Fibroblast of skin of scalp (primary cell): ENCODE measurements at regions not wholly inside any gene's neighbourhood (a gene's known extent, or its start where the extent isn't known, plus 50 kb on each side); places are given as distances from the start of the nearest gene placed in this dataset.
"Not testable (repeated sequence)": the region's sequence is repeated elsewhere in the genome, so short reads cannot be mapped to it uniquely, and the experiment has no call there.

Experiments used
- DNase-seq: peaks from one replicate; pipeline ENCODE4 v3.0.0-alpha.2; 2013

DNA sequence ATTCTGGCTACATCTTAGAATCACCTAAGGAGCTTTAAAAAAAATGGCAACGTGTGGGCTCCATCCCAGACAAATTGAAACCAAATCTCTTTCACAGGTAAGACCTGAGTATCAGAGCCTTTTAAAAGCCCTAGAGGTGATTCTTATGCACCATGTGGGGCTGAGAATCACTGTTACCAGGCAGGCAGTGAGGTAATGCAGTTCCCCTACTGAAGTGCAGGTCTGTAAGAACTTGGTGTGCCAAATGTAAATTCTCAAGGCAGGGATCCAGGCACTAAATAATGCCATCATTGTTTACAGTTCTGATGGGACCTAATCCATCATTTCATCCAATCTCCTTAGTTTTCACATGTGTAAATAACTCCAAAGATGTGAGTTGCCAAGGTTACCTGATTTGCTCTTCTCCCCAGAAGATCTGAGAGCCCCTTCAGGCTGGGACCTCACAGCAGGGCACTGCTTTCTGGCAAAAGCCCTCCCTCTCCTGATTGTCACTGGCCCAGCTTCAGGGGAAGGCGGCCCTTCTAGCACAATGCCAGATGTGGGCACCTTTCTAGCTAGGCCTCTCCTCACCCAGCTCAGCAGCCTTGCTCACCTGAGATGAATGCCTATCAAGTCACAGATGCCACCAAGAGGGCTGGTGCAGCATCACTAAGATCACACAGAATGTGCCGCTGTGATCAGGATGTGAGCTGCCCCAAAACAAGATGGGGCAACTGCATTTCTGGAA, 73.6 kb upstream of the RGPD5 start:
- DNase-seq: no peak

- DNase-seq: no peak
These were observed 73.0 kb upstream of the RGPD5 start for GRCh38 chr2:109721135-109721534.

GRCh38 chr2:109721626-109722025, 72.5 kb upstream of the RGPD5 start:
- DNase-seq: no peak

DNA sequence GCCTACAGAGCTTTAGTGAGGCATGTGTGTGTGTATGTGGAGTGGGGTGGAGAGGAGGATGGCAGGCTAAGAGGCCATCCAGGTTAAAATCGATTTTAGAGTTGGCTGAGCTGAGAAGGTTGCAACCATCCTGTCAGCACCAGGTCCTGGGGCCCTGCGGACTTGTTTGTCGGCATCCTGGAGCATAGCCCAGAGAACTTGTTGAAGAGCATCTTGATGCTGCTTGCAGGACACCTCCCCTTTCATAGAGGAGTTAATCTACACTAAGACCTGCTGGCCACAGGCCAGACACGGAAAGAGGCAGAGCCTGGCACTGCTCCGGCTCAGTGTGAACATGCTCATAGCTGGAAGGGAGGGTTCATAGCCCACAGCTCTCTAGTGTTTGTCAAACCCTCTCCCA, 72.1 kb upstream of the RGPD5 start:
- no peak for DNase-seq

GRCh38 chr2:109722640-109723039, 71.5 kb upstream of the RGPD5 start:
- DNase-seq: not testable (repeated sequence)

GRCh38 chr2:109723153-109723552, 71.0 kb upstream of the RGPD5 start:
- DNase-seq: not testable (repeated sequence)

- DNase-seq: no peak
These were observed 69.3 kb upstream of the RGPD5 start for GRCh38 chr2:109724533-109725460.

DNA sequence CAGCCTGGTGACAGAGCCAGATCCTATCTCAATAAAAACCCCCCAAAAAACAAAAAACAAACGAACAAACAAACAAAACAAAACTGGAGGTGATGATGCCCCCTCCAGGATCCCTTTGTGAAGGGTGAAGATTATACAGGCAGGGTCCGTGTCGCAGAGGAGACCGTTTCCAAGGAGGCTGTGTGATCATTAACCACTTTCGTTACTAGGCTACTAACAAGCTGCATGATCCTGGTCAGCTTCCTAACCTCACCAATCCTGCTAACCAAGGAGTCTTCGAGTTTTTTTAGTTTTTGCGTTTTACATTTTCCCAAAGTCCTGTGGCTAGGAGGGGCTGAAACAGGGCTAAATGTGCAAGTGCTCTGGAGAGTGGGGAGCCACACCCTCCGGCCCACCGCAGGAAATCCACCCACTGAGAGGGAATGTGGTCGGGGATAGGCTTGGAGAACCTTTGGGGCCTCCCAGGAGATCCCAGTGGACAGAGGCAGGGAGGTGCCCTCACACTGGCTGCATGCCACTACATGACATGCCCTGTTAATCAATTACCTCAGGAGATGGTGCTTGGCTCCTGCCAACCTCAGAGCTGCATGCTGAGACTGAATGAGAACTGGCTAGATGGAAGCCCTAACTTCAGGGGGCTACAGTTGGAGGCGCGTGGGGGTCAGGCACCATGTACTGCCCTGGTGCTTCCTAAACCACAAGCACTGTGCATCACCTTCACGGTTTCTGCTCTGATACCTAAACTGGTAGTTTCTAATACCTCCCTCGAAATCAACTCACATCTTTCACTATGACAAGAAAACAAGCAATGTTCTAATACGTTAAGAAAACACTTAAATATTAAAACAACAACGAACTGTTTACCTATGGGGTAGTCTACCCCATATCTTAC, 67.5 kb upstream of the RGPD5 start:
- DNase-seq: no peak

DNA sequence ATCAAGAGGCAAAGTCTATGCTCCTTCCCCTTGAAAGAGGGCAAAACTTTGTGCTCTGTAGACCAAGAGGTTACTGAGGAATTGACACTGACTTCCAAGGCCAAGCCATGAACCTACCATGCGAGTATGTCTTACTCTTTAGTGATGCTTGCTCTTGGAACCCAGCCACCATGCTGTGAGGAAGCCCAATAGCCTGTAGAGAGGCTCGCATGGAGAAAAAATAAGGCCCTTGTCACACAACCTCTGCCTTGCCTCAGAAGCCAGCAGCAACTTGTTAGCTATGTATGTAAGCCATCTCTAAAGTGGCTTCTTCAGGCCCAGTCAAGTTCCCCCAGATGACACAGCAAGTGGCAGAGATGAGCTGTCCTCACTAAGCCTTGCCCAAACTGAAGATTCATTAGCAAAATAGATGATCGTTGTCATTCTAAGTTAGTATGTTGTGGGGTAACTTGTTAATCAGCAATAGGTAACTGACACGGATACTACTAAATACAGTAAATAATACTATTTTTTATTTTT, 66.1 kb upstream of the RGPD5 start:
- DNase-seq: no peak

- DNase-seq: not testable (repeated sequence)
These were observed 60.4 kb upstream of the RGPD5 start for GRCh38 chr2:109733746-109734145.

DNA sequence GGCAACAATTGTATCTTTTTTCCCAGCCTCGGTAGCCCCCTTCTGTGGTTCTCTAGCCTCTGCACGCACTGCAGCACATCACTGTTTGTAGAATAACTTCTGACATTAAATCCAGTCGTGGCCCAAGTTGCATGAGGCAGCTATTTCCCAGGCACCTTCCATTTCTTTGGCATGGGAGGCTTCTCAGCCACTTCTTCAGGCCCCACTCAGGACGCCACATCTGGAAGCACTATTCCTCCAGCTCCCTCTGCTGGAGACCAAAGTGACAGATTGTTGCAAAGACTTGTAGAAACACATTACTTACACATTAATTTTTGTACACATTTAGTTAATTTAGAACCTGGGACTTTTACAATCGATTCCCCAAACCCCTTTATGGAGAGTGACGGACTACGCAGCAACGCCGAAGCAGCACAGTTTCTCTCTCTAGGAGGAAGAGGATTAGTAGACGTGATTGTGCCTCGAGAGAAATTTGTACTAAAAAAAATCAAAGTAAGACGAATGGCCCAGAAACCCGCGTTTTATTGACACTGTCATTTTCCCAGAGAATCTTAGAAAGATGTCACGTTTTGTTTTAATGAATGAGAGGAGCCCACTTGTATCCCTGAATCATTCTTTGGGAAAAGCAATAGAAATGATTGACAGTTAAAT, 57.8 kb upstream of the RGPD5 start:
- DNase-seq: peak; percentile 72
